SK-N-MC (cell line): ENCODE measurements at regions not wholly inside any gene's neighbourhood (a gene's known extent, or its start where the extent isn't known, plus 50 kb on each side); places are given as distances from the start of the nearest gene placed in this dataset.

Experiments
- EZH2 ChIP-seq: fragments of 200-600 bp; sonication (generic); IDR thresholded peaks from one replicate; pipeline ENCODE4 v1.6.1; 2017; ENCODE audit warnings: antibody characterized with exemption
- FOXP2 ChIP-seq: optimal IDR thresholded peaks from 2 replicates; pipeline ENCODE3; 2011; ENCODE audit warnings: mild to moderate bottlenecking, moderate library complexity; ENCODE audit not compliant: insufficient read depth; ENCODE audit errors: extremely low read length, control extremely low read depth

DNA sequence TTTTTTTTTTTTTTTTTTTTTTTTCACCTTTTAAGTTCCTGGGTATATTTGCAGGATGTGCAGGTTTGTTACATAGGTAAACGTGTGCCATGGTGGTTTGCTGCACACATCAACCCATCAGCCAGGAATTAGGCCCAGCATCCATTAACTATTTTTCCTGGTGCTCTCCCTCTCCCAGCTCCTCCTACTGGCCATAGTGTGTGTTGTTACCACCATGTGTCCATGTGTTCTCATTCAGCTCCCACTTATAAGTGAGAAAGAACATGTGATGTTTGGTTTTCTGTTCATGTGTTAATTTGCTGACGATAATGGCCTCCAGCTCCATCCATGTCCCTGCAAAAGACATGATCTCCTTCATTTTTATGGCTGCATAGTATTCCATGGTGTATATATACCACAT, 350.5 kb downstream of the MAN2A1 start:
- TF ChIP-seq FOXP2 = no peak
- no peak for TF ChIP-seq EZH2
